HFFc6 (cell line): ENCODE measurements at regions not wholly inside any gene's neighbourhood (a gene's known extent, or its start where the extent isn't known, plus 50 kb on each side); places are given as distances from the start of the nearest gene placed in this dataset.

Experiments used
- DNase-seq: peaks from one replicate; pipeline ENCODE4 v3.0.0-alpha.2; 2018
- H3K27ac Mint-ChIP-seq: 2 replicates; pipeline ENCODE4 v1.8.0; 2020; ENCODE audit warnings: mild to moderate bottlenecking, mixed read lengths
- H3K27me3 Mint-ChIP-seq: 2 replicates; pipeline ENCODE4 v1.8.0; 2021; ENCODE audit warnings: mild to moderate bottlenecking, moderate library complexity, mixed read lengths; ENCODE audit not compliant: insufficient read depth
- H3K36me3 Mint-ChIP-seq: 2 replicates; pipeline ENCODE4 v1.8.0; 2021; ENCODE audit warnings: low read depth, mixed read lengths
- H3K4me1 Mint-ChIP-seq: 2 replicates; pipeline ENCODE4 v1.8.0; 2020; ENCODE audit warnings: low read depth, mixed read lengths
- H3K4me3 Mint-ChIP-seq: 2 replicates; pipeline ENCODE4 v1.8.0; 2020; ENCODE audit warnings: mild to moderate bottlenecking, moderate library complexity, mixed read lengths
- H3K9me3 Mint-ChIP-seq: 2 replicates; pipeline ENCODE4 v1.8.0; 2020; ENCODE audit warnings: mild to moderate bottlenecking, mixed read lengths
- TF ChIP-seq, protein P1 (sequence below): fragments of 200-600 bp; sonication (generic); IDR thresholded peaks from 2 replicates; pipeline ENCODE4 v1.5.0; 2021; ENCODE audit warnings: antibody characterized with exemption, mild to moderate bottlenecking

DNA sequence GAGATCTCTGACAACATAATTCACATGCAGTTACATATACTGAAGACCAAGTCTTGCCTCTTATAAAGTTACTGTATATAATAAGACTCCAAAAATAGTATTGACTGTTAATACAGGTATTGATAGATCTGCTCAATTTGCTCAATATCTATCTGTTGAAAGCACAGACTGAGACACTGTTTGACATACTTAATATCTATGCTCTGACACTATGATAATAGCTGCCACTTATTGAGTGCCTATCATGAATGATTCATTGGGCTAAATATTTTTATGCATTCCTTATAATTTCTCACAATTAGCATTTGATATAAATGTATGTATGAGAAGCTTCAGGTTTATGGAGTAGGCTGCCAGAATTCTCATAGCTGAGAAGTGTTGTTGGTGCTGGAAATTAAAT is 1600.9 kb upstream of the IGFBP7 start:
- Mint-ChIP-seq H3K27me3 (no peaks in the 10 kb centered on the region), H3K27ac (no peak overlapping the region), H3K4me1 (no peaks in the 10 kb centered on the region), H3K4me3 (no peak overlapping the region), H3K36me3 (no peaks in the 10 kb centered on the region), H3K9me3 (peaks cover 21% of the 10 kb centered on the region)
- TF ChIP-seq, protein P1, sequence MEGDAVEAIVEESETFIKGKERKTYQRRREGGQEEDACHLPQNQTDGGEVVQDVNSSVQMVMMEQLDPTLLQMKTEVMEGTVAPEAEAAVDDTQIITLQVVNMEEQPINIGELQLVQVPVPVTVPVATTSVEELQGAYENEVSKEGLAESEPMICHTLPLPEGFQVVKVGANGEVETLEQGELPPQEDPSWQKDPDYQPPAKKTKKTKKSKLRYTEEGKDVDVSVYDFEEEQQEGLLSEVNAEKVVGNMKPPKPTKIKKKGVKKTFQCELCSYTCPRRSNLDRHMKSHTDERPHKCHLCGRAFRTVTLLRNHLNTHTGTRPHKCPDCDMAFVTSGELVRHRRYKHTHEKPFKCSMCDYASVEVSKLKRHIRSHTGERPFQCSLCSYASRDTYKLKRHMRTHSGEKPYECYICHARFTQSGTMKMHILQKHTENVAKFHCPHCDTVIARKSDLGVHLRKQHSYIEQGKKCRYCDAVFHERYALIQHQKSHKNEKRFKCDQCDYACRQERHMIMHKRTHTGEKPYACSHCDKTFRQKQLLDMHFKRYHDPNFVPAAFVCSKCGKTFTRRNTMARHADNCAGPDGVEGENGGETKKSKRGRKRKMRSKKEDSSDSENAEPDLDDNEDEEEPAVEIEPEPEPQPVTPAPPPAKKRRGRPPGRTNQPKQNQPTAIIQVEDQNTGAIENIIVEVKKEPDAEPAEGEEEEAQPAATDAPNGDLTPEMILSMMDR: no peak
- DNase-seq: no peak

GRCh38 chr4:58688568-58688967 is 1578.4 kb upstream of the IGFBP7 start:
- H3K27me3 Mint-ChIP-seq: no peaks in the 10 kb centered on the region
- H3K4me3 Mint-ChIP-seq: no peak overlapping the region
- H3K4me1 Mint-ChIP-seq: no peaks in the 10 kb centered on the region
- peaks cover 21% of the 10 kb centered on the region for H3K9me3 Mint-ChIP-seq
- TF ChIP-seq, protein P1: no peak
- H3K27ac Mint-ChIP-seq: no peak overlapping the region
- H3K36me3 Mint-ChIP-seq: no peaks in the 10 kb centered on the region
- no peak for DNase-seq

- Mint-ChIP-seq H3K27me3 (no peaks in the 10 kb centered on the region), H3K4me3 (no peak overlapping the region), H3K27ac (no peak overlapping the region), H3K4me1 (no peaks in the 10 kb centered on the region), H3K9me3 (peaks cover 26% of the 10 kb centered on the region; the same call in 1 of the 2 replicates), H3K36me3 (no peaks in the 10 kb centered on the region)
- no peak for DNase-seq
- TF ChIP-seq, protein P1: no peak
These were observed 1569.7 kb upstream of the IGFBP7 start for GRCh38 chr4:58679886-58680285.

DNA sequence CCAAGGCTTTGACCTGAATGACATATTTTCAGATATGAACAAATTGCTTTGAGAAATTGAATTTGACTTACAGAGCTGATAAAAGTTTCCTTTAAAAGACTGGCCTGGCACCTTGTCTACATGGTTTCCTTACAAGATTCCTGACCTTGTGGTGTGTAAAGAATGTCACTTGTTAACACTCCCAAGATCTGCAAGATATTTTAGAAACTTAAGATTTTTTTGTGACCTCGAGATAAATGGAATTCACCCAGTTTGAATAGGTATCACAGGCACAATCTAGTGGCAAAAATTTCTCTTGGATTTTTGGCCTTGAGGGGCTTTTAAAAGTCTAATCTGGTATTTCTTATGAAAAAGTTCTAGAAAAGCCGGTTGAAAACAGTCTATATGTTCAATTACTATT is 1568.9 kb upstream of the IGFBP7 start:
- no peak for DNase-seq
- TF ChIP-seq, protein P1: no peak
- H3K36me3 Mint-ChIP-seq: no peaks in the 10 kb centered on the region
- peaks cover 29% of the 10 kb centered on the region for H3K9me3 Mint-ChIP-seq
- no peak overlapping the region for H3K4me3 Mint-ChIP-seq
- H3K4me1 Mint-ChIP-seq: no peaks in the 10 kb centered on the region
- no peak overlapping the region for H3K27ac Mint-ChIP-seq
- H3K27me3 Mint-ChIP-seq: no peaks in the 10 kb centered on the region

- no peak overlapping the region for H3K27ac Mint-ChIP-seq
- no peak for DNase-seq
- no peaks in the 10 kb centered on the region for H3K36me3 Mint-ChIP-seq
- no peaks in the 10 kb centered on the region for H3K4me1 Mint-ChIP-seq
- H3K9me3 Mint-ChIP-seq: peaks cover 34% of the 10 kb centered on the region
- no peak overlapping the region for H3K4me3 Mint-ChIP-seq
- TF ChIP-seq, protein P1: no peak
- H3K27me3 Mint-ChIP-seq: peaks cover 2% of the 10 kb centered on the region
These were observed 1559.6 kb upstream of the IGFBP7 start for GRCh38 chr4:58669783-58670182.

DNA sequence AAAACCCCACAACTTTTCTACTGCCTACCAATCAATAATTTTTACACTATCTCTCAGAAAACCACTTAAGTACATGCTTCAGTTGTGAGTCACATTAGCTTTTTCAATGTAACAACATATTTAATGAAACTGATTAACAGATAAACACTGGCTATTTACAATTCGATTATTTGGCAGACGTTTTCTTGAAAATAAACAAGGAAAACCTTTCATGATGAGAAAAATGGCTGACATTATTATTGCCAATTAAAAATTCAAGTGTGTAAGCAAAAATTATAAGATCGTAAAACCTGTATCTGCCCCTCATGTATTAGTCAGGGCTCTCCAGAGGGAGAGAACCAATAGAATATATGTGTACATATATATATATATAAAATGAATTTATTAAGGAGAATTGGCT is 1555.5 kb upstream of the IGFBP7 start:
- H3K27ac Mint-ChIP-seq: no peak overlapping the region
- peaks cover 16% of the 10 kb centered on the region for H3K9me3 Mint-ChIP-seq
- TF ChIP-seq, protein P1: no peak
- DNase-seq: no peak
- 0 out of 2 replicates have a peak, but pooled peaks cover 2% of the 10 kb centered on the region for H3K36me3 Mint-ChIP-seq
- H3K4me1 Mint-ChIP-seq: no peaks in the 10 kb centered on the region
- H3K27me3 Mint-ChIP-seq: peaks cover 2% of the 10 kb centered on the region
- no peak overlapping the region for H3K4me3 Mint-ChIP-seq
